Osteocyte (in vitro differentiated cells): ENCODE measurements at regions not wholly inside any gene's neighbourhood (a gene's known extent, or its start where the extent isn't known, plus 50 kb on each side); places are given as distances from the start of the nearest gene placed in this dataset.

Experiments used
- DNase-seq: peaks from one replicate; pipeline ENCODE4 v3.0.0; 2021; ENCODE audit warnings: mixed read lengths; ENCODE audit not compliant: unreplicated experiment; ENCODE audit errors: extremely low spot score
- H3K27ac Mint-ChIP-seq: one replicate; pipeline ENCODE4 v1.8.0; 2021; ENCODE audit warnings: mild to moderate bottlenecking, mixed read lengths; ENCODE audit not compliant: unreplicated experiment
- H3K27me3 Mint-ChIP-seq: one replicate; pipeline ENCODE4 v1.8.0; 2021; ENCODE audit warnings: mixed read lengths; ENCODE audit not compliant: unreplicated experiment
- H3K36me3 Mint-ChIP-seq: one replicate; pipeline ENCODE4 v1.8.0; 2021; ENCODE audit warnings: mixed read lengths; ENCODE audit not compliant: unreplicated experiment
- H3K4me1 Mint-ChIP-seq: one replicate; pipeline ENCODE4 v1.8.0; 2021; ENCODE audit warnings: mixed read lengths; ENCODE audit not compliant: unreplicated experiment
- H3K4me3 Mint-ChIP-seq: one replicate; pipeline ENCODE4 v1.8.0; 2021; ENCODE audit warnings: mild to moderate bottlenecking, moderate library complexity, mixed read lengths; ENCODE audit not compliant: unreplicated experiment
- H3K9me3 Mint-ChIP-seq: one replicate; pipeline ENCODE4 v1.8.0; 2021; ENCODE audit warnings: mixed read lengths; ENCODE audit not compliant: unreplicated experiment
- TF ChIP-seq, protein P1 (sequence below): fragments of 200-600 bp; sonication (generic); IDR thresholded peaks from 2 replicates; pipeline ENCODE4 v1.5.0; 2021; ENCODE audit warnings: antibody characterized with exemption, mild to moderate bottlenecking, moderate library complexity

GRCh38 chr1:200240656-200241055 is 169.2 kb downstream of the ZNF281 start:
- H3K9me3 Mint-ChIP-seq: peaks cover 2% of the 10 kb centered on the region
- DNase-seq: no peak
- TF ChIP-seq, protein P1, sequence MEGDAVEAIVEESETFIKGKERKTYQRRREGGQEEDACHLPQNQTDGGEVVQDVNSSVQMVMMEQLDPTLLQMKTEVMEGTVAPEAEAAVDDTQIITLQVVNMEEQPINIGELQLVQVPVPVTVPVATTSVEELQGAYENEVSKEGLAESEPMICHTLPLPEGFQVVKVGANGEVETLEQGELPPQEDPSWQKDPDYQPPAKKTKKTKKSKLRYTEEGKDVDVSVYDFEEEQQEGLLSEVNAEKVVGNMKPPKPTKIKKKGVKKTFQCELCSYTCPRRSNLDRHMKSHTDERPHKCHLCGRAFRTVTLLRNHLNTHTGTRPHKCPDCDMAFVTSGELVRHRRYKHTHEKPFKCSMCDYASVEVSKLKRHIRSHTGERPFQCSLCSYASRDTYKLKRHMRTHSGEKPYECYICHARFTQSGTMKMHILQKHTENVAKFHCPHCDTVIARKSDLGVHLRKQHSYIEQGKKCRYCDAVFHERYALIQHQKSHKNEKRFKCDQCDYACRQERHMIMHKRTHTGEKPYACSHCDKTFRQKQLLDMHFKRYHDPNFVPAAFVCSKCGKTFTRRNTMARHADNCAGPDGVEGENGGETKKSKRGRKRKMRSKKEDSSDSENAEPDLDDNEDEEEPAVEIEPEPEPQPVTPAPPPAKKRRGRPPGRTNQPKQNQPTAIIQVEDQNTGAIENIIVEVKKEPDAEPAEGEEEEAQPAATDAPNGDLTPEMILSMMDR: no peak

DNA sequence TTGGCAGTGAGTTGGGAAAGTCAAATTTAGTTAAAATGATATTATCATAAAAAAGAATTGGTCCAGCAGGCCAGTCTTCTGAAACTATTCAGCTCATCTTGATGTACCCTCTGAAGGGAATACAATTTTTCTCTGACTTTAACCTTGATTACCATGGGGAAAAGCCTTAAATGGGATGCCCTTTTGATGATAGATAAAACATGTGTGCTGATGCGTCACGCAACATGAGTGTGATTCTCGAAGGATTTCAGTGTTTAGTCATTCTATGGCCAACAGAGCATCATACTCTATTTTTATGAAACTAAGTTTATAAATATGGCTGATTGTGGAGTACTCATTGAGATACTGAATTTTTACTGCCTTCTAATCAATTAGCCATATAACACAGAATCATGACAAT is 171.5 kb downstream of the ZNF281 start:
- no peaks in the 10 kb centered on the region for H3K27me3 Mint-ChIP-seq
- no peak overlapping the region for H3K27ac Mint-ChIP-seq
- H3K4me3 Mint-ChIP-seq: no peak overlapping the region
- peaks cover 11% of the 10 kb centered on the region for H3K4me1 Mint-ChIP-seq
- TF ChIP-seq, protein P1: no peak
- H3K36me3 Mint-ChIP-seq: no peaks in the 10 kb centered on the region
- peaks cover 3% of the 10 kb centered on the region for H3K9me3 Mint-ChIP-seq
- DNase-seq: no peak

More at GRCh38 chr1:200240656-200241055, 169.2 kb downstream of the ZNF281 start:
- Mint-ChIP-seq H3K4me1 (peaks cover 6% of the 10 kb centered on the region), H3K27me3 (no peaks in the 10 kb centered on the region), H3K36me3 (no peaks in the 10 kb centered on the region), H3K4me3 (no peak overlapping the region), H3K27ac (no peak overlapping the region)

DNA sequence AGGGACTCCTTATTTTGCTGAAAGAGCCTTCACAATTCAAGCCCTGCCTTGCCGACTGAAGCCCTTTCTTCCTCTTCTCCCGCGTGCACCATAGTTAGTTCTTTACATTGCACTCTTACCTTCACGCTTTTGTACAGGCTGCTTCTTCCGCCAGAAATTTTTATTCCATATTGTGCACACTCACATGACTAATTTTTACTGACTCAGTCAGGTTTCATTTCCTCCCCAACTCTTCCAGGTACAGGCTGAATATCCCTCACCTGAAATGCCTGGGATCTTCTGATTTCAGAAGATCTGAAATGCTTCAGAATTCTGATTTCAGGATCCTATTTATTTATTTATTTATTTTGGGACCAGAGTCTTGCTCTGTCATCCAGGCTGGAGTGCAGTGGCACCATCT is 172.8 kb downstream of the ZNF281 start:
- DNase-seq: no peak
- H3K27me3 Mint-ChIP-seq: no peaks in the 10 kb centered on the region
- no peak overlapping the region for H3K4me3 Mint-ChIP-seq
- H3K36me3 Mint-ChIP-seq: no peaks in the 10 kb centered on the region
- peaks cover 3% of the 10 kb centered on the region for H3K9me3 Mint-ChIP-seq
- H3K27ac Mint-ChIP-seq: no peak overlapping the region
- TF ChIP-seq, protein P1: no peak
- H3K4me1 Mint-ChIP-seq: peaks cover 15% of the 10 kb centered on the region

GRCh38 chr1:200234938-200235337 is 174.9 kb downstream of the ZNF281 start:
- TF ChIP-seq, protein P1: no peak
- H3K4me1 Mint-ChIP-seq: peaks cover 10% of the 10 kb centered on the region
- H3K36me3 Mint-ChIP-seq: no peaks in the 10 kb centered on the region
- H3K9me3 Mint-ChIP-seq: peaks cover 3% of the 10 kb centered on the region
- H3K27me3 Mint-ChIP-seq: no peaks in the 10 kb centered on the region
- H3K4me3 Mint-ChIP-seq: no peak overlapping the region
- no peak overlapping the region for H3K27ac Mint-ChIP-seq
- no peak for DNase-seq

DNA sequence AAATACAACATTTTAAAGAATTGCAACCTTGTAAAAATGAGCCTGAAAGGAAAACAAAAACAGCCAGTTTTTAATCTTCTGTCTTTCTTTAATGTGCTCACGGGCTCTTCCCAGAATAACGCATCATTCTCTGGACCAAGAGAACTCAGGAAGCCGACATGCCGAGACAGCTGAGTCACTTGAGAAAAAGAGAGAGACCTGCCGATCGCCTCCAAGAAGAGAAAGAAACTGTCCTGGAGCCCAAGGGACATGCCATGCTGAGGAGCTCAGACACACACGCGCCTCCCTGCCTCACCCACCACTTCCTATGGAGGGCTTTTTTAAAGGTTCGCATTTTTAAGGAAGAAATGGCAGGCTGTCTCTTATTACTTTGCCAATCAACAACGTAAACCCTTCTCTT is 176.4 kb downstream of the ZNF281 start:
- DNase-seq: no peak
- Mint-ChIP-seq H3K36me3 (no peaks in the 10 kb centered on the region), H3K9me3 (peaks cover 3% of the 10 kb centered on the region), H3K4me3 (no peak overlapping the region), H3K27me3 (no peaks in the 10 kb centered on the region), H3K4me1 (peaks cover 10% of the 10 kb centered on the region), H3K27ac (no peak overlapping the region)
- TF ChIP-seq, protein P1: no peak
